Naive B cell (primary cell): ENCODE measurements at regions not wholly inside any gene's neighbourhood (a gene's known extent, or its start where the extent isn't known, plus 50 kb on each side); places are given as distances from the start of the nearest gene placed in this dataset.

Experiments used
- ATAC-seq, 2 donors: fragments of 150-1000 bp; cut with Tn5 transposase; 2 replicates each; pipeline ENCODE4 v1.10.0; 2021; ENCODE audit warnings: low read depth in 2 of 2, mild to moderate bottlenecking in 2 of 2, moderate library complexity in 2 of 2
- DNase-seq: peaks from one replicate; pipeline ENCODE4 v3.0.0; 2022
- H3K27ac Mint-ChIP-seq, 6 donors: one replicate each; pipeline ENCODE4 v1.8.0; 2020 to 2022; ENCODE audit warnings: mild to moderate bottlenecking in 6 of 6, mixed read lengths in 6 of 6, moderate library complexity in 5 of 6, inconsistent platforms in 2 of 6
- H3K27me3 Mint-ChIP-seq, 3 donors: one replicate each; pipeline ENCODE4 v1.8.0; 2021 to 2022; ENCODE audit warnings: mixed read lengths in 3 of 3, mild to moderate bottlenecking in 1 of 3
- H3K36me3 Mint-ChIP-seq, 2 donors: one replicate each; pipeline ENCODE4 v1.8.0; 2020 to 2022; ENCODE audit warnings: mixed read lengths in 2 of 2, inconsistent platforms in 1 of 2, mild to moderate bottlenecking in 1 of 2
- H3K4me1 Mint-ChIP-seq, 3 donors: one replicate each; pipeline ENCODE4 v1.8.0; 2020 to 2022; ENCODE audit warnings: mixed read lengths in 3 of 3, inconsistent platforms in 1 of 3, mild to moderate bottlenecking in 1 of 3, moderate library complexity in 1 of 3
- H3K4me3 Mint-ChIP-seq, 8 donors: one replicate each; pipeline ENCODE4 v1.8.0; 2020 to 2022; ENCODE audit warnings: mild to moderate bottlenecking in 8 of 8, mixed read lengths in 8 of 8, moderate library complexity in 8 of 8, inconsistent platforms in 2 of 8
- H3K9me3 Mint-ChIP-seq, 7 donors: one replicate each; pipeline ENCODE4 v1.8.0; 2020 to 2022; ENCODE audit warnings: mixed read lengths in 7 of 7, mild to moderate bottlenecking in 5 of 7, inconsistent platforms in 2 of 7, moderate library complexity in 1 of 7

DNA sequence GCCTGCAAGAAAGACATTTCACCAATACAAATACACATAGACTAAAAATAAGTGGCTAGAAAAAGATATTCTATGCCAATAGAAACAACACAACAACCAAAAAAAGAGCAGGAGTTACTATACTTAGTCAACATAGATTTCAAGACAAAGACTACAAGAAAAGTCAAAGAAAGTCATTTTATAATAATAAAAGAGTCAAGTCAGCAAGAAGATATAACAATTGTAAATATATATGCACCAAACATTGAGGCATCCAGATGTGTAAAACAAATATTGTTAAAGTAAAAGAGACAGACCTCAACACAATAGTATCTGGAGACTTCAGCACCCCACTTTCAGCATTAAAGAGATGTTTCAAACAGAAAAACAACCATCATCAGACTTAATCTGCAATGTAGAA is 104.6 kb downstream of the AMY1C start:
- Mint-ChIP-seq H3K9me3 (peaks cover 1 to 37% (median 12%) of the 10 kb centered on the region in 7 donors), H3K27ac (no peak overlapping the region), H3K4me1 (no peaks in the 10 kb centered on the region), H3K4me3 (no peak overlapping the region), H3K27me3 (no peaks in the 10 kb centered on the region), H3K36me3 (no peaks in the 10 kb centered on the region)
- no peak for ATAC-seq
- no peak for DNase-seq

- no peaks in the 10 kb centered on the region for H3K36me3 Mint-ChIP-seq
- no peaks in the 10 kb centered on the region for H3K27me3 Mint-ChIP-seq
- no peak overlapping the region for H3K27ac Mint-ChIP-seq
- DNase-seq (no peak), ATAC-seq (no peak)
- peaks cover under 1 to 23% (median 6%) of the 10 kb centered on the region in 7 donors for H3K9me3 Mint-ChIP-seq
- no peak overlapping the region for H3K4me3 Mint-ChIP-seq
- H3K4me1 Mint-ChIP-seq, result no peaks in the 10 kb centered on the region
Observed at GRCh38 chr1:103859721-103860120, 110.0 kb downstream of the AMY1C start.

- Mint-ChIP-seq H3K27ac (no peak overlapping the region), H3K36me3 (no peaks in the 10 kb centered on the region), H3K9me3 (peaks cover 0 to 14% (median 2%) of the 10 kb centered on the region in 7 donors), H3K4me1 (no peaks in the 10 kb centered on the region), H3K4me3 (no peak overlapping the region), H3K27me3 (no peaks in the 10 kb centered on the region)
- DNase-seq, result no peak
- ATAC-seq, result no peak
Observed at GRCh38 chr1:103898576-103899345, 149.1 kb downstream of the AMY1C start.

DNA sequence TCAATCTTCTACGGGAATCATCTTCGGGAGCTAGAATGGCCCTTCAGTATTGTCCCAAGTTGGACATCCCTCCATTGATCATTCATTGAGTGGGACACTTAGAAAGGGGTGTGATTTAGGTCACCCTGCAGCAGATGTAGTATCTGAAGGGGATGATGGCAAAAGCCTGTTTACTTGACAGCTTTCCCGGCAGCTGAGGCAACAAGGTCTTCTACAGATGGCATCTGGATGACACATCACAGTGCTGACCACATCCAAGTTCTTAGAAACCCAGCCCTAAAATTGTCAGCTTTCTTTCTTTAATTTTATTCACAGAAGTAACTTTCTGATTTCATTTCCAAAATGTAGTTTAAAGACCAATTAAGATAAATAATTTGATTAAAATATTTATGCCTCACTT is 150.3 kb downstream of the AMY1C start:
- H3K27ac Mint-ChIP-seq, result no peak overlapping the region
- no peak for DNase-seq

GRCh38 chr1:103901072-103901471 is 151.4 kb downstream of the AMY1C start:
- DNase-seq (no peak), ATAC-seq (no peak)
- Mint-ChIP-seq H3K27me3 (no peaks in the 10 kb centered on the region), H3K4me1 (no peaks in the 10 kb centered on the region), H3K4me3 (no peak overlapping the region), H3K9me3 (peaks cover 0 to 14% (median 3%) of the 10 kb centered on the region in 7 donors), H3K27ac (no peak overlapping the region), H3K36me3 (no peaks in the 10 kb centered on the region)

More for the DNA sequence above, 150.3 kb downstream of the AMY1C start:
- ATAC-seq, result no peak
- H3K9me3 Mint-ChIP-seq, result peaks cover 0 to 14% (median 3%) of the 10 kb centered on the region in 7 donors
- no peaks in the 10 kb centered on the region for H3K4me1 Mint-ChIP-seq
- no peak overlapping the region for H3K4me3 Mint-ChIP-seq
- no peaks in the 10 kb centered on the region for H3K27me3 Mint-ChIP-seq
- no peaks in the 10 kb centered on the region for H3K36me3 Mint-ChIP-seq

GRCh38 chr1:103905363-103905762 is 155.7 kb downstream of the AMY1C start:
- ATAC-seq, result no peak
- Mint-ChIP-seq H3K4me3 (no peak overlapping the region), H3K4me1 (no peaks in the 10 kb centered on the region), H3K27me3 (no peaks in the 10 kb centered on the region), H3K9me3 (peaks cover 0 to 14% (median 3%) of the 10 kb centered on the region in 7 donors), H3K36me3 (no peaks in the 10 kb centered on the region), H3K27ac (no peak overlapping the region)
- DNase-seq, result no peak

- no peak for DNase-seq
- Mint-ChIP-seq H3K36me3 (no peaks in the 10 kb centered on the region), H3K9me3 (peaks cover 0 to 2% (median 0%) of the 10 kb centered on the region in 7 donors), H3K4me3 (no peak overlapping the region), H3K27me3 (no peaks in the 10 kb centered on the region), H3K4me1 (no peaks in the 10 kb centered on the region), H3K27ac (no peak overlapping the region)
- no peak for ATAC-seq
Observed at GRCh38 chr1:103911450-103911849, 161.8 kb downstream of the AMY1C start.

- no peaks in the 10 kb centered on the region for H3K36me3 Mint-ChIP-seq
- no peak overlapping the region for H3K27ac Mint-ChIP-seq
- H3K9me3 Mint-ChIP-seq, result peaks cover 0 to 7% (median 0%) of the 10 kb centered on the region in 7 donors
- no peak overlapping the region for H3K4me3 Mint-ChIP-seq
- no peaks in the 10 kb centered on the region for H3K27me3 Mint-ChIP-seq
- DNase-seq (no peak), ATAC-seq (no peak)
- no peaks in the 10 kb centered on the region for H3K4me1 Mint-ChIP-seq
Observed at GRCh38 chr1:103917795-103918194, 168.1 kb downstream of the AMY1C start.

DNA sequence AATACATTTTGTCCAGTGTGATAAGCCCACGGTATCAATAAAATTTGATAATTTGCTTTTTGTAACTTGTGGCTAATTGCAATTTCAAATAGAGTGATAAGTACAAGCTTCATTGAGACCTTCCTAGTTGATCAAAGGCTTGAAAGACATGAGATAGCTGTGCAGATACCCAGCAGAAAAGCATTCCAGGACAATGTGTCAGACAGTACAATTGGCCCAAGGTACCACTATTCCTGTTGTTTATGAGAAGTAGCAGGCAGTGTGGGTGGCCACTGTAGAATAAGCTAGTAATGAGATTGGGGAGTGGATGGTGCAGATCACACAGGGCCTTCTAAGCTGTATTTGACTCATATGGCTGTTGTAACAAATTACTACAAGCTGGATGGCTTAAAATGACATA is 182.2 kb downstream of the AMY1C start:
- no peak overlapping the region for H3K27ac Mint-ChIP-seq
- H3K36me3 Mint-ChIP-seq, result no peaks in the 10 kb centered on the region
- H3K27me3 Mint-ChIP-seq, result no peaks in the 10 kb centered on the region
- no peak for DNase-seq
- H3K4me1 Mint-ChIP-seq, result no peaks in the 10 kb centered on the region
- ATAC-seq, result no peak
- H3K4me3 Mint-ChIP-seq, result no peak overlapping the region
- peaks cover 0 to 8% (median 3%) of the 10 kb centered on the region in 7 donors for H3K9me3 Mint-ChIP-seq

GRCh38 chr1:103937763-103938357 is 188.2 kb downstream of the AMY1C start:
- H3K4me1 Mint-ChIP-seq, result no peaks in the 10 kb centered on the region
- DNase-seq (no peak), ATAC-seq (no peak)
- peaks cover 0 to 12% (median 0%) of the 10 kb centered on the region in 7 donors for H3K9me3 Mint-ChIP-seq
- H3K4me3 Mint-ChIP-seq, result no peak overlapping the region
- no peak overlapping the region for H3K27ac Mint-ChIP-seq
- no peaks in the 10 kb centered on the region for H3K27me3 Mint-ChIP-seq
- H3K36me3 Mint-ChIP-seq, result no peaks in the 10 kb centered on the region

DNA sequence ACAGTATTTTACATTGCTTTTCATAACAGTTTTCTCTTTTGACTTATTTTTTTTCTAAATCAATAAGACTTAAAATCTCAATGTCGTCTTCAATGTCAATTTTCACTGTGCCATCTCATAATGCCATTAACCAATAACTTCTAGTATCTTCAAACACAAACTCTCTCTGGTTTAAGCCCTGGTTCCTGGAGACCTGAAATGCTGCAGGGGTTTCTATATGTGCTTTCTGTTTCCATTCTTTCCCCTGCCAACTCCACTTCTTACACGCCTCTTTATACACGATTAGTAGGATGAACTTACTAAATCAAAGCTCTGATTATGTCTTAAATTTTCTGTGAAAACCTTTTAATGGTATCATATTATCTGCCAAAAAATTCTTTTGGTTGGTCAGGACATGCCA is 191.4 kb downstream of the AMY1C start:
- DNase-seq, result no peak
- Mint-ChIP-seq H3K27ac (no peak overlapping the region), H3K27me3 (no peaks in the 10 kb centered on the region), H3K4me3 (no peak overlapping the region), H3K36me3 (no peaks in the 10 kb centered on the region), H3K4me1 (no peaks in the 10 kb centered on the region), H3K9me3 (peaks cover 0 to 5% (median 0%) of the 10 kb centered on the region in 7 donors)
- no peak for ATAC-seq

- H3K36me3 Mint-ChIP-seq, result no peaks in the 10 kb centered on the region
- no peak overlapping the region for H3K4me3 Mint-ChIP-seq
- ATAC-seq (no peak), DNase-seq (no peak)
- H3K9me3 Mint-ChIP-seq, result peaks cover 0 to 5% (median 0%) of the 10 kb centered on the region in 7 donors
- no peak overlapping the region for H3K27ac Mint-ChIP-seq
- H3K27me3 Mint-ChIP-seq, result no peaks in the 10 kb centered on the region
- H3K4me1 Mint-ChIP-seq, result no peaks in the 10 kb centered on the region
Observed at GRCh38 chr1:103942029-103942428, 192.3 kb downstream of the AMY1C start.

DNA sequence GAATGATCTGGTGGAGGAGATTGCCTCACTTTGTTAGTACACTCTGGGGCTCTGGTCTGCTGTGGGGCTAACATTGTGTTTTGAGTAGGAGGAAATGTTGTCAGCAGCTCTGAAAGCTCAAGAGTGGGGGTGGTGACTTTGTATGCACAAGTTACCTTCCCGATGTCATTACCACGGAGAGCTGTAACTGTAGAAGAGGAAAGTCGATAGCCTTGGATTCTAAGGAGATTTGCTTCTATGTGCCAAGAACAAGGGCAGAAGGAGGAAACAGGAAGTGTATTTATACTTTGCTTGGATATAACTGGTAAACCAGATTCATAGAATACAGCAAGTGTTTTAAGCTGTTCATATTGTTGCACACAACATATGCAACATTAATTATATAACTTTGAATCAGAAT is 196.1 kb downstream of the AMY1C start:
- Mint-ChIP-seq H3K4me1 (no peaks in the 10 kb centered on the region), H3K9me3 (no peaks in the 10 kb centered on the region), H3K27ac (no peak overlapping the region), H3K4me3 (no peak overlapping the region), H3K36me3 (no peaks in the 10 kb centered on the region), H3K27me3 (no peaks in the 10 kb centered on the region)
- no peak for DNase-seq
- ATAC-seq, result no peak

GRCh38 chr1:103948526-103948925 is 198.8 kb downstream of the AMY1C start:
- DNase-seq (no peak), ATAC-seq (no peak)
- Mint-ChIP-seq H3K36me3 (no peaks in the 10 kb centered on the region), H3K4me3 (no peak overlapping the region), H3K27ac (no peak overlapping the region), H3K27me3 (no peaks in the 10 kb centered on the region), H3K4me1 (no peaks in the 10 kb centered on the region), H3K9me3 (peaks cover 0 to 2% (median 0%) of the 10 kb centered on the region in 7 donors)
